HL-60/S4 treated with phorbol 12-myristate 13-acetate at 8.2 ng/mL for 4 days and 3 days (cell line): ENCODE measurements at regions not wholly inside any gene's neighbourhood (a gene's known extent, or its start where the extent isn't known, plus 50 kb on each side); places are given as distances from the start of the nearest gene placed in this dataset.
"Not testable (repeated sequence)": the region's sequence is repeated elsewhere in the genome, so short reads cannot be mapped to it uniquely, and the experiment has no call there.

Source experiments
- in situ Hi-C: fragments of 300-500 bp; cut with MboI; formaldehyde crosslinking; loops from 2 replicates; pipeline ENCODE4 v1.15.0; 2022; ENCODE audit warnings: low sequenced_read_pairs

GRCh38 chr7:29649028-29649716 is 85.5 kb downstream of the PRR15 start:
- in situ Hi-C loops = no loop called here

GRCh38 chr7:29649876-29650275 is 86.2 kb downstream of the PRR15 start:
- in situ Hi-C loops = no loop called here

- in situ Hi-C loops = no loop called here
Observed at GRCh38 chr7:29651477-29651876, 87.8 kb downstream of the PRR15 start.

GRCh38 chr7:29652556-29652955 is 88.9 kb downstream of the PRR15 start:
- in situ Hi-C loops = no loop called here

GRCh38 chr7:29654340-29654739 is 90.7 kb downstream of the PRR15 start:
- in situ Hi-C loops = not testable (repeated sequence)

GRCh38 chr7:29657288-29657687 is 93.7 kb downstream of the PRR15 start:
- in situ Hi-C loops = no loop called here

GRCh38 chr7:29657856-29658255 is 94.2 kb downstream of the PRR15 start:
- in situ Hi-C loops = no loop called here

- in situ Hi-C loops = not testable (repeated sequence)
Observed at GRCh38 chr7:29659213-29659612, 95.6 kb downstream of the PRR15 start.

GRCh38 chr7:29662899-29663298 is 99.3 kb downstream of the PRR15 start:
- in situ Hi-C loops = not testable (repeated sequence)

GRCh38 chr7:29664999-29665398 is 101.4 kb downstream of the PRR15 start:
- in situ Hi-C loops = not testable (repeated sequence)

GRCh38 chr7:29667096-29667669 is 103.5 kb downstream of the PRR15 start:
- in situ Hi-C loops = not testable (repeated sequence)

GRCh38 chr7:29671286-29671685 is 107.7 kb downstream of the PRR15 start:
- in situ Hi-C loops = not testable (repeated sequence)

- in situ Hi-C loops = not testable (repeated sequence)
Observed at GRCh38 chr7:29673635-29674034, 110.0 kb downstream of the PRR15 start.

- in situ Hi-C loops = not testable (repeated sequence)
Observed at GRCh38 chr7:29674626-29675025, 111.0 kb downstream of the PRR15 start.

GRCh38 chr7:29677254-29677653 is 113.6 kb downstream of the PRR15 start:
- in situ Hi-C loops = not testable (repeated sequence)

- in situ Hi-C loops = not testable (repeated sequence)
Observed at GRCh38 chr7:29679963-29680362, 116.3 kb downstream of the PRR15 start.

- in situ Hi-C loops = not testable (repeated sequence)
Observed at GRCh38 chr7:29680601-29681000, 117.0 kb downstream of the PRR15 start.

GRCh38 chr7:29684151-29684786 is 120.6 kb downstream of the PRR15 start:
- in situ Hi-C loops = not testable (repeated sequence)

- in situ Hi-C loops = no loop called here
Observed at GRCh38 chr7:29684787-29685650, 121.3 kb upstream of the WIPF3 start.

- in situ Hi-C loops = not testable (repeated sequence)
Observed at GRCh38 chr7:29685651-29686271, 120.5 kb upstream of the WIPF3 start.

GRCh38 chr7:29690510-29690909 is 115.8 kb upstream of the WIPF3 start:
- in situ Hi-C loops = not testable (repeated sequence)
